GM13976 (cell line): ENCODE measurements at regions not wholly inside any gene's neighbourhood (a gene's known extent, or its start where the extent isn't known, plus 50 kb on each side); places are given as distances from the start of the nearest gene placed in this dataset.
"Not testable (repeated sequence)": the region's sequence is repeated elsewhere in the genome, so short reads cannot be mapped to it uniquely, and the experiment has no call there.

Experiments
- DNase-seq: peaks from one replicate; pipeline ENCODE4 v3.0.0; 2012; ENCODE audit warnings: low spot score
- in situ Hi-C: fragments of 300-500 bp; cut with MboI; formaldehyde crosslinking; loops from one replicate; pipeline ENCODE4 v1.12.0; 2022; ENCODE audit warnings: low sequenced_read_pairs, mixed read lengths, inconsistent platforms; ENCODE audit not compliant: unreplicated experiment
- TF ChIP-seq, protein P1 (sequence below): IDR thresholded peaks from 2 replicates; pipeline ENCODE4 v1.5.1; 2012; ENCODE audit warnings: borderline replicate concordance, mild to moderate bottlenecking; ENCODE audit not compliant: insufficient read depth; ENCODE audit errors: extremely low read depth, missing control alignments, control extremely low read depth

DNA sequence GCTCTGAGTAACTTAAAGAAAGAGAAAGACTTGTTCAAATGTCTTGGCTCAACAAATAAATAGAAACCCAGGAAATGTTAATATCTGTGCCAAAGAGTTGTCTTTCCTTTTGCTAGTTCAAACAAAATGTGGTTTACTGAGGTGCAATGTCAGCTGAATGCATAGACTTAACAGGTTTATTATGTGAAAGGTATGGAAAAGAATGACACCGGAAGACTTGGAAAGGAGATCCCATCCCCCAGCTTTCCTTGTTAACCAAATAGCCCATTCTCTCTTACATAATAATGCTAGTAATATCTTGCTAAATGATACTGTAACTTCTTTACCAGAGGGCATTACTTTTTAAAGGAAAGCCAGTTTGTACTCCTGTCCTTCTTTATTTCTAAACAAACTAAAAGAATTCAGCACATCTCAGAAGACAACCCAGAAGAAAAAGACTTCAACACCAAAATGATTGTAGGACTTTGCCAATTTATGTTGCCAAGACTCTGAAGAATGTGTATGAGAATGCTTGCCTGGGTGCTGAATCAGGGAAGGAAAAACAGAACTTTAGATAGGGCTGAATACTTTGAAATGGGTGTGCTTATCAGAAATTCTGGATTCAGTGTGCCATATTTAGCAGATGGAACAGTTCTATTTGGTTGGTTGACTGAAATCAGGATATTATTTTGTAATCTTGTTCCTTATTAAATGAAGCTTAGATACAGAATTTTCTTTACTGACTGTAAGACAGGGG, 344.1 kb downstream of the TMEM38B start:
- in situ Hi-C loops = no loop called here
- no peak for DNase-seq
- TF ChIP-seq, protein P1, sequence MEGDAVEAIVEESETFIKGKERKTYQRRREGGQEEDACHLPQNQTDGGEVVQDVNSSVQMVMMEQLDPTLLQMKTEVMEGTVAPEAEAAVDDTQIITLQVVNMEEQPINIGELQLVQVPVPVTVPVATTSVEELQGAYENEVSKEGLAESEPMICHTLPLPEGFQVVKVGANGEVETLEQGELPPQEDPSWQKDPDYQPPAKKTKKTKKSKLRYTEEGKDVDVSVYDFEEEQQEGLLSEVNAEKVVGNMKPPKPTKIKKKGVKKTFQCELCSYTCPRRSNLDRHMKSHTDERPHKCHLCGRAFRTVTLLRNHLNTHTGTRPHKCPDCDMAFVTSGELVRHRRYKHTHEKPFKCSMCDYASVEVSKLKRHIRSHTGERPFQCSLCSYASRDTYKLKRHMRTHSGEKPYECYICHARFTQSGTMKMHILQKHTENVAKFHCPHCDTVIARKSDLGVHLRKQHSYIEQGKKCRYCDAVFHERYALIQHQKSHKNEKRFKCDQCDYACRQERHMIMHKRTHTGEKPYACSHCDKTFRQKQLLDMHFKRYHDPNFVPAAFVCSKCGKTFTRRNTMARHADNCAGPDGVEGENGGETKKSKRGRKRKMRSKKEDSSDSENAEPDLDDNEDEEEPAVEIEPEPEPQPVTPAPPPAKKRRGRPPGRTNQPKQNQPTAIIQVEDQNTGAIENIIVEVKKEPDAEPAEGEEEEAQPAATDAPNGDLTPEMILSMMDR = no peak

DNA sequence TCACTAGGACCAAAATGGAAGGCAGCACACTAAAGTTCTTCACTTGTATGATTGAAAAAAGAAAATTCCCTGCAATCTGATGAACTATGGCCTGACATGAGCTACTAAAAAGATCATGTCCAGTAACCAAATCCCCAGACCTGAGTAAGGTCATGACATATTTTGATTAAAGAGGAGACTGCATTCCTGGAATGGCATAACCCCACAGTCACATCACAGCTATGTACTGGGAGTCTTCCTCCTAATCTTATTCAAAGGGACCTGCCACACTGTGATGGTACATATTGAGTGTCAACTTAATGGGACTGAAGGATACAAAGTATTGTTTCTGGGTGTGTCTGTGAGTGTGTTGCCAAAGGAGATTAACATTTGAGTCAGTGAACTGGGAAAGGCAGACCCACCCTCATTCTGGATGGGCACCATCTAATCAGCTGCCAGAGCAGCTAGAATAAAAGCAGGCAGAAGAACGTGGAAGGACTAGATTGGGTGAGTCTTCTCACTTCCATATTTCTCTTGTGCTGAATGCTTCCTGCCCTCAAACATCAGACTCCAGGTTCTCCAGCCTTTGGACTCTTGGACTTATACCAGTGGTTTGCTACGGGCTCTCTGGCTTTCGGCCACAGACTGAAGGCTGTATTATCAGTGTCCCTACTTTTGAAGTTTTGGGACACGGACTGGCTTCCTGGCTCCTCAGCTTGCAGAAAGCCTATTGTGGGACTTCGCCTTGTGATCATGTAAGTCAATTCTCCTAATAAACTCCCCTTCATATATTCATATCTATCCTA, 345.0 kb downstream of the TMEM38B start:
- no peak for DNase-seq
- TF ChIP-seq, protein P1 = no peak
- in situ Hi-C loops = no loop called here

DNA sequence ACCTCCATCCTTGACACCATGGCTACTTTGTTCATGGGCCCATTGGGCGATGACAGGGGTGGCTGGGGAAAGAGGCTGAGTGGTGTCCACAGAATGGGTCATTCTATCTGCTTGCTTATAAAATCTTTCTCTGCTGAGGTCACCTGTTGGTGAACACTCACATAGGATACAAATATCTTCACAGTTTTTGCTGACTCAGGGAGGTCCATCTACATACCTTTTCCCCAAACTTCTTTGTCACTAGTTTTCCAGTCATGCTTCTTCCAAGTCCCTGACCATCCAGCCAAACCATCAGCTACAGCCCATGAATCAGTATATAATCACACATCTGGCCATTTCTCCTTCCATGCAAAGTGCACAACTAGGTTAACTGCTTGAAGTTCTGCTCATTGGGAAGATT, 347.6 kb downstream of the TMEM38B start:
- in situ Hi-C loops = not testable (repeated sequence)

DNA sequence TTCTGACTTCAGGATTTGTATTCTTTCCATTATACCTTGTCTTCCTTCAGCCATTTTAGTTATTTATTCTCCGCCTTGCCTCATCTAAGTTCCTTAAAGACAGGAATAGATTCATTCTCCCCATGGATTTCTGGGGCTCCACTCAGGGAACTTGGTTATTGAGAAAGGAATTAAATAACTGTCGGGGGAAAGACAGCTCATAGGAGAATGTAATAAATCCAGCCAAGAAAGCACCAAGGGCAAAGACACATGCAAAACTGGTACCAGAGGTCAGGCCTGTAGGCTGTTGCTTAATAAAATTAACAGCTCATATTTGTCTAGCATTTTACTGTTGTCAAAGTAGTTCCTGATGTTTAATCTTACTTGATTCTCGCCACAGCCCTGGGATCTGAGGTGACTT, 357.2 kb downstream of the TMEM38B start:
- in situ Hi-C loops = no loop called here
- TF ChIP-seq, protein P1 = no peak
- DNase-seq = no peak

More for the DNA sequence above, 347.6 kb downstream of the TMEM38B start:
- DNase-seq = not testable (repeated sequence)

DNA sequence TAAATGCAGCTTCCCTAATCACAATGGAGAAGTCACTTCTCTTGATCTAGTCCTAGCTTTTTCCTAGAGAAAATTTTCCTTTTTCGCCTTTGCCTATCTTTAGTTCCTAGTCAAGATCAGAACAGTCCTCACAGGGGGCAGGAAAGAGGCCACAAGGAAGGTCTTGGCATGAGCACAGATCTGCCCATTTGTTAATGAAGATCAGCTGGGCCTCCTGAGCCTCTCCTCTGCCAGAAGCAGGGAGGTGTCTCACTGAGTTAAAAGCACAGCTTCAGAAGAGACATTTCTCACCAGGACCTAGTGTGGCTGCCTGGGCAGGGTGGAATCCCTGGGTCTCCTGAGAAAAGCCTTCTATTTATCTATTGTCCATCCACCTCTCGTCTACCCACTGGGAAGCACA, 357.8 kb downstream of the TMEM38B start:
- in situ Hi-C loops = no loop called here
- no peak for DNase-seq

DNA sequence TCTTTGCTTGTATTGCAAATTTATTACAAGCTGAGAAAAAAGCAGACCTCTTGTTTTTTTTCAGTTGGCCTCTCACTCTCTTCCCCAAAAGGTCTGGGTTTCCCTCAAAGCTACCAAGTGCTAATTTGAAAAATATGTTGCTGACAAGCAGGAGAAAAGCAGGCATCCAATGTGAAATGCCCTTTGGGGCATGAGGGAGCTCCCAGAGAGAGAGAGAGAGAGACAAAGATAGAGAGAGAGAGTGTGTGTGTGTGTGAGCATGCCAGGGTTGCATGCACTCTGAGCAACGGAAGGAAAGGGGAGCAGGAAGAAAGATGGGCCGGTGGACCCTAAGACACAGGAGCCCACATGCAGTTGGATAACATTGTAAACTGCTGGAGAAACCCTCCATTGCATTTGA, 358.4 kb downstream of the TMEM38B start:
- in situ Hi-C loops = no loop called here
- TF ChIP-seq, protein P1 = no peak
- no peak for DNase-seq

More for the DNA sequence above, 357.8 kb downstream of the TMEM38B start:
- TF ChIP-seq, protein P1 = no peak

DNA sequence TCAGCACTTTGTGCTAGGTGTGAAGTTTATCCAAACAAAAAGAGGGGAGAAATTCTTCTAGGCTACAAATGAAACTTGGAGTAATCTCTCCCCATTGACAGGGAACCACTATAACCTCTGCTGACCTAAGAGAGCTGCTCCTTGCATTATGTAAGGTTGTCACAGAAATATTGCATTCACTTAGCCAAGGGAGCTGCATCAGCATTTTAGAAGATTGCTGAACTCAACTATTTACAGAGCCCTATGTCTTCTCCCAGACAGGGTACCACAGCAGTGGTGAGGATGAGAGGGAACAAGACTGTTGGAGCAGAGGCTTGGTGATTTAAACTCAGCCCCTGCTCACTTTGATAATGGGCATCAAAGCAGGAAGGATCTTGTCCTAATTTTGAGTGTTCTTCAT, 362.0 kb downstream of the TMEM38B start:
- TF ChIP-seq, protein P1 = no peak
- in situ Hi-C loops = no loop called here
- no peak for DNase-seq
